Mesendoderm (in vitro differentiated cells): ENCODE measurements at regions not wholly inside any gene's neighbourhood (a gene's known extent, or its start where the extent isn't known, plus 50 kb on each side); places are given as distances from the start of the nearest gene placed in this dataset.
A peak's percentile ranks its signal among the peaks of the same experiment; 100 is the strongest.

Source experiments
- DNase-seq: peaks from one replicate; pipeline ENCODE4 v3.0.0; 2013
- H2AK5ac ChIP-seq: 2 replicates; pipeline ENCODE4 v1.6.1; 2013; ENCODE audit warnings: low read length, inconsistent platforms
- H2BK120ac ChIP-seq: 2 replicates; pipeline ENCODE4 v1.6.1; 2013; ENCODE audit warnings: low read depth, mild to moderate bottlenecking, low read length, moderate library complexity, mixed read lengths
- H2BK15ac ChIP-seq: replicated peaks from 2 replicates; pipeline ENCODE4 v1.6.1; 2013; ENCODE audit warnings: low read depth, mild to moderate bottlenecking, moderate library complexity
- H2BK5ac ChIP-seq: 2 replicates; pipeline ENCODE4 v1.6.1; 2013; ENCODE audit warnings: low read length, inconsistent platforms
- H3K18ac ChIP-seq: 2 replicates; pipeline ENCODE4 v1.6.1; 2013; ENCODE audit warnings: mild to moderate bottlenecking, low read length, mixed read lengths
- H3K23ac ChIP-seq: one replicate; pipeline ENCODE4 v1.6.1; 2013; ENCODE audit warnings: low read length
- H3K27ac ChIP-seq: 2 replicates; pipeline ENCODE4 v1.5.1; 2013; ENCODE audit warnings: low read depth, mild to moderate bottlenecking, inconsistent platforms, low read length, moderate library complexity
- H3K27me3 ChIP-seq: 2 replicates; pipeline ENCODE4 v1.6.1; 2013; ENCODE audit warnings: low read length, control low read depth, mild to moderate bottlenecking, inconsistent platforms; ENCODE audit not compliant: insufficient read depth, poor library complexity
- H3K36me3 ChIP-seq: 2 replicates; pipeline ENCODE4 v1.6.1; 2013; ENCODE audit warnings: low read length, inconsistent platforms; ENCODE audit not compliant: control insufficient read depth, insufficient read depth
- H3K4ac ChIP-seq: one replicate; pipeline ENCODE4 v1.6.1; 2013; ENCODE audit warnings: low read depth, mild to moderate bottlenecking, low read length, moderate library complexity
- H3K4me1 ChIP-seq: 2 replicates; pipeline ENCODE4 v1.6.1; 2013; ENCODE audit warnings: low read depth, low read length, inconsistent platforms; ENCODE audit not compliant: control insufficient read depth
- H3K4me2 ChIP-seq: 2 replicates; pipeline ENCODE4 v1.6.1; 2013; ENCODE audit warnings: low read length
- H3K4me3 ChIP-seq: 2 replicates; pipeline ENCODE4 v1.5.1; 2013; ENCODE audit warnings: mild to moderate bottlenecking, low read length
- H3K56ac ChIP-seq: one replicate; pipeline ENCODE4 v1.6.1; 2013; ENCODE audit warnings: low read length
- H3K79me1 ChIP-seq: 2 replicates; pipeline ENCODE4 v1.6.1; 2013; ENCODE audit warnings: low read length, inconsistent platforms
- H3K79me2 ChIP-seq: 2 replicates; pipeline ENCODE4 v1.6.1; 2013; ENCODE audit warnings: mild to moderate bottlenecking, low read length; ENCODE audit not compliant: control insufficient read depth, insufficient read depth
- H3K9ac ChIP-seq: 2 replicates; pipeline ENCODE4 v1.6.1; 2013; ENCODE audit warnings: low read length, inconsistent platforms
- H4K5ac ChIP-seq: one replicate; pipeline ENCODE4 v1.6.1; 2013; ENCODE audit warnings: low read length
- H4K8ac ChIP-seq: one replicate; pipeline ENCODE4 v1.6.1; 2013; ENCODE audit warnings: low read depth, mild to moderate bottlenecking, control low read depth, low read length, moderate library complexity
- WGBS: extraction: QIAGEN DNeasy Blood & Tissue Kit; methylation state at CpG from one replicate; pipeline ENCODE4 v1.1.7; 2013; ENCODE audit warnings: low lambda C conversion rate, missing lambda C conversion rate; ENCODE audit not compliant: insufficient coverage; ENCODE audit errors: extremely low coverage; 5-methylcytosine and 5-hydroxymethylcytosine counted together

DNA sequence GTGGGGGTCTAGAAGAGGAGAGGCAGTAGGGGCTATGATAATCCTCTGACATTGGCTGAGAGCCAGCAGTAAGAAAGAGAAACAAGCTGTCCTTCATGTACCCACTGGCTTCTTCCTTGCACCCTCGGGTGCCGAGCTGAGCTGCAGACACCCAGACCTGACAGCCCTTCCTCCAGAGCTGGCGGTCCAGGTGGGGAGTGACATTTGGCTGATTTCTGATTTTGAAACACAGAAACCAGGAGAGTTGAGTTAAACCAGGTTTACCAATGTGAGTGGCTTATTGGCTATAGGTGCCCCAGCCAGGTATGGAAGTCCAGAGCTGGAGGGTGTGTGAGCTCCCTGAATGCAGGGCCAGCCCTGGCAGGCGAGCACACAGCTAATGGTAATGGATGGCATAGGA, 59.2 kb downstream of the GADD45G start:
- Histone ChIP-seq H3K18ac (no peak overlapping the region), H3K9ac (no peak overlapping the region), H3K4me3 (no peak overlapping the region), H3K79me1 (no peaks in the 10 kb centered on the region), H3K56ac (no peak overlapping the region), H2AK5ac (no peak overlapping the region), H3K27me3 (no peaks in the 10 kb centered on the region), H4K5ac (no peak overlapping the region), H2BK5ac (no peak overlapping the region), H3K36me3 (no peaks in the 10 kb centered on the region), H3K79me2 (no peaks in the 10 kb centered on the region), H3K27ac (no peak overlapping the region), H3K4ac (no peak overlapping the region), H3K4me2 (no peak overlapping the region), H2BK120ac (no peak overlapping the region), H2BK15ac (no peak overlapping the region), H4K8ac (no peak overlapping the region), H3K4me1 (peaks cover 3% of the 10 kb centered on the region), H3K23ac (no peak overlapping the region)
- no CpG with 5 or more reads among the region's 4 CpGs for WGBS
- DNase-seq, result no peak

DNA sequence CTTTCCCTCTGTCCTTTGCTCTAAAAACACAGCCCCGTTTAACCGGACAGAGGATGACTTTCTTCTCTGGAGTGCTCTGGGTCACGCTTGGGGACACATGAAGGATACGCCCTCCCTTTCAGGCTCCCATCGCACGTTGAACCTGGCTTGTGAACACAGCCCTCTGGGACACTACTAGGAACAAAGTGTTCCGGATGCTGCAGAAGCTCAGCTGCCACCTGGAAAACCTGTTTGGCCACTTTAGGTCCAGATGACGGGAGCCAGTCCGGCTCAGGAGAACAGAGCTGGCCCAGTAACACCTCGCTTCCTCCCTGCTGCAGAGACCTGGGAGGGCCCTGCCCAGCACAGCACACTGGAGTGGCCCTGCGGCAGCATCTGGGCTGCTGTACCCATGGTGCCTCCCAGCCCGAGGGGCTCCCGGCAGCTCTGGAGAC, 60.1 kb downstream of the GADD45G start:
- H2BK15ac ChIP-seq, result no peak overlapping the region
- no peak overlapping the region for H3K4ac ChIP-seq
- no peak overlapping the region for H3K56ac ChIP-seq
- H3K23ac ChIP-seq, result no peak overlapping the region
- no peak overlapping the region for H3K27ac ChIP-seq
- H3K4me3 ChIP-seq, result no peak overlapping the region
- no peak overlapping the region for H3K9ac ChIP-seq
- no peak overlapping the region for H3K4me2 ChIP-seq
- H4K8ac ChIP-seq, result no peak overlapping the region
- no peaks in the 10 kb centered on the region for H3K79me1 ChIP-seq
- H3K36me3 ChIP-seq, result no peaks in the 10 kb centered on the region
- no peak overlapping the region for H4K5ac ChIP-seq
- peak; percentile 51 for DNase-seq
- no peak overlapping the region for H2BK120ac ChIP-seq
- peaks cover 3% of the 10 kb centered on the region for H3K4me1 ChIP-seq
- H2AK5ac ChIP-seq, result no peak overlapping the region
- no peaks in the 10 kb centered on the region for H3K27me3 ChIP-seq
- WGBS, result no CpG with 5 or more reads among the region's 13 CpGs
- H2BK5ac ChIP-seq, result no peak overlapping the region
- no peaks in the 10 kb centered on the region for H3K79me2 ChIP-seq
- no peak overlapping the region for H3K18ac ChIP-seq

DNA sequence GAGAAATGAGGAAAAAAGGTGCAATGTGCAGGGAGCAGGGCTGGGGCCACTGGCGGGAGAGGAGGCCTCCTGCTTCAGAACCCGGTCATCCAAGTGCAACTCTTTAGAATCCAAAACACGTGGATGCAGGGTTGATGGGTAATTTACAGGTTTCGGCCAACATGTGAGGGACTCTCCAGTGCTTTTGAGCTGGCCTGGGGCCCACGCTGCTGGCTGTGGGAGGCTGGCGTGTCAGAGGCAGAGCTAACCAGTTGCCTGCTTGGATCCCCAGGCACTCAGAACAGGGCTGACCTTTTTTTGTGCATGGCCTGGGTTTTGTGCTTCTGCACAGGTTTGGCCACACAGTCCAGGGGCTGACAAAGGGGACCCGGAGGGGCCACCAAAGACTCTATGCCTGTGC, 61.6 kb downstream of the GADD45G start:
- no peak overlapping the region for H3K4me2 ChIP-seq
- no peak overlapping the region for H2AK5ac ChIP-seq
- no peak overlapping the region for H4K5ac ChIP-seq
- H3K56ac ChIP-seq, result no peak overlapping the region
- H3K4me1 ChIP-seq, result peaks cover 2% of the 10 kb centered on the region
- no peak overlapping the region for H3K9ac ChIP-seq
- H3K79me1 ChIP-seq, result no peaks in the 10 kb centered on the region
- DNase-seq, result no peak
- WGBS, result no CpG with 5 or more reads among the region's 7 CpGs
- H3K23ac ChIP-seq, result no peak overlapping the region
- no peaks in the 10 kb centered on the region for H3K27me3 ChIP-seq
- no peaks in the 10 kb centered on the region for H3K36me3 ChIP-seq
- no peak overlapping the region for H3K4ac ChIP-seq
- H2BK5ac ChIP-seq, result no peak overlapping the region
- no peak overlapping the region for H3K4me3 ChIP-seq
- no peak overlapping the region for H4K8ac ChIP-seq
- H2BK120ac ChIP-seq, result no peak overlapping the region
- no peak overlapping the region for H3K27ac ChIP-seq
- H3K79me2 ChIP-seq, result no peaks in the 10 kb centered on the region
- H3K18ac ChIP-seq, result no peak overlapping the region
- no peak overlapping the region for H2BK15ac ChIP-seq

DNA sequence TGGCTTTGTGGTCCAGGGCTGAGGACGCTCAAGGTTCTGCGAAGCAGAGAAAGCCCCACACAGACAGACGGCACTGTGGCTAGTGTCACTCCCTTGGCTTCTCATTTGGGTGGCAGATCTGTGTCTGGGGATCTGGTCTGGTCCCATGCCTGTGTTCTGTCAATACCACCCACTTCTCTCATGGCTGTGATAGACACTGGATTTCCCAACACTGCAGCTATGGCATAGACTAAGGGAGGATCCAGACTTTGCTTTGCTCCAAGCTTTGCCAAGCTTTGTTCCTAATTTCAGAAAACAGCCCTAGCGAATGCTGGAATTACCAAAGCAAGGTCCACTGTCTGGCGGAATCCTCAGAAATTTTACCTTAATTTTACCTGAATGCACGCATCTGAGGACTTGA, 62.1 kb downstream of the GADD45G start:
- H4K5ac ChIP-seq, result no peak overlapping the region
- no peaks in the 10 kb centered on the region for H3K79me2 ChIP-seq
- H3K9ac ChIP-seq, result no peak overlapping the region
- no peak overlapping the region for H3K27ac ChIP-seq
- no peak for DNase-seq
- no peaks in the 10 kb centered on the region for H3K79me1 ChIP-seq
- H3K56ac ChIP-seq, result no peak overlapping the region
- no peak overlapping the region for H3K4me2 ChIP-seq
- H4K8ac ChIP-seq, result no peak overlapping the region
- no peak overlapping the region for H3K18ac ChIP-seq
- H3K27me3 ChIP-seq, result no peaks in the 10 kb centered on the region
- no peak overlapping the region for H3K4ac ChIP-seq
- no peak overlapping the region for H2BK5ac ChIP-seq
- H3K36me3 ChIP-seq, result no peaks in the 10 kb centered on the region
- H3K4me3 ChIP-seq, result no peak overlapping the region
- no peak overlapping the region for H2BK120ac ChIP-seq
- no peaks in the 10 kb centered on the region for H3K4me1 ChIP-seq
- no peak overlapping the region for H3K23ac ChIP-seq
- no peak overlapping the region for H2BK15ac ChIP-seq
- no peak overlapping the region for H2AK5ac ChIP-seq
- no CpG with 5 or more reads among the region's 6 CpGs for WGBS

DNA sequence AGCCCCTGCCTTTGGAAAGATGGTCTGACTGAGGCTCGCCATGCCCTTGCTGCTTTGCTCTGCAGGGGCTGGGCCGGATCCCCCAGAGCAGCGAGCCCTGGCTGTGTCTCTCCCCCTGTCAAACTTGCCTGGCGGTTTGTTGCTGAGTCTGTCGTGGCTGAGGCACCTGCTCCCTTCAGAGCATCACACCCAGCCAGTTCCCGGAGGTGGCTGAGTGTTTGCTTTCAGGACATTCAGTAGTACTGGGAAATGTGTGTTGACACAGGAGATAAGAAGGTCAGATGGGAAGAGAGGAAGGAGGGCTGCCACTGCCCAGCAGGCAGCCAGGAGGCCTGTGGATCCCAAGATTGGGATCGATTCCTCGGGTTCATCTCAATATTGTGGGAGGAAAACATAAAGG, 62.9 kb downstream of the GADD45G start:
- H2BK120ac ChIP-seq, result no peak overlapping the region
- peak; percentile 53 for DNase-seq
- no peak overlapping the region for H3K23ac ChIP-seq
- H2BK5ac ChIP-seq, result no peak overlapping the region
- H3K4ac ChIP-seq, result no peak overlapping the region
- H3K27me3 ChIP-seq, result no peaks in the 10 kb centered on the region
- WGBS, result no CpG with 5 or more reads among the region's 8 CpGs
- no peak overlapping the region for H3K27ac ChIP-seq
- no peak overlapping the region for H2AK5ac ChIP-seq
- H3K4me2 ChIP-seq, result no peak overlapping the region
- no peak overlapping the region for H3K18ac ChIP-seq
- H4K5ac ChIP-seq, result no peak overlapping the region
- no peak overlapping the region for H4K8ac ChIP-seq
- H3K79me2 ChIP-seq, result no peaks in the 10 kb centered on the region
- H3K4me1 ChIP-seq, result no peaks in the 10 kb centered on the region
- H2BK15ac ChIP-seq, result no peak overlapping the region
- H3K79me1 ChIP-seq, result no peaks in the 10 kb centered on the region
- H3K36me3 ChIP-seq, result no peaks in the 10 kb centered on the region
- H3K9ac ChIP-seq, result no peak overlapping the region
- no peak overlapping the region for H3K4me3 ChIP-seq
- H3K56ac ChIP-seq, result no peak overlapping the region

DNA sequence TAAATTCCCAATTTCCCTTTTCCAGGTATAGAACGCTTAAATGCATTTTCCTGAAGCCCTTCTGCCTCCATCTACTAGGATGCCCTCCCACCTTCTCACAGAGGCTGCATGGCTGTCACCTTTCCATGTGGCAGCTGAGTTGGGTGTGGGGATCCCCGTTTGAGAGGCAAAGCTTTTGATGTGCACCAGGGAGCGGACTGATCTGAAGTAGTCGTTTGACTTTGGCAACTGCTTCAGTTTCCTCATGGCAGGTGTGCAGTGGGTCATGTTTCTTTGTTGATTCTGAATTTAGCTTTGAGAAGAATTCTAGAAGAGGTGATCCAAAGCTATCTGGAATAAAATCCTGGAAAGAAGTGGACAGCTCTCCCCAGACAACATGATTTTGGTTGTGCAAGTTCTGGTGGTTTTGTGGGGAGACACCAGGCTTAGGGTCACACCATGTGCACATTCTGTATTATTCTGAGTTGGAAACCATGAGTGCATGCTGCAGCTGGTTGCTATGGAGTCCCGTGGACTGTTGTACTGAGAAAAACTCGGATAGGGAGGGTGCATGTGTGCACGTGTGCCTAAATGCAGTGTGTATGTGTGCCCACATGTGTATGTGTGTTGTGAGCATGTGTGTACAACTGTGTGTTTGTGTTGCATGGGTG, 63.5 kb downstream of the GADD45G start:
- Histone ChIP-seq H4K5ac (no peak overlapping the region), H3K4me3 (no peak overlapping the region)

More for the DNA sequence above, 63.5 kb downstream of the GADD45G start:
- H3K79me2 ChIP-seq, result no peaks in the 10 kb centered on the region
- H3K36me3 ChIP-seq, result no peaks in the 10 kb centered on the region
- H2AK5ac ChIP-seq, result no peak overlapping the region
- no peak overlapping the region for H2BK5ac ChIP-seq
- no peaks in the 10 kb centered on the region for H3K27me3 ChIP-seq
- no peaks in the 10 kb centered on the region for H3K4me1 ChIP-seq
- H3K79me1 ChIP-seq, result no peaks in the 10 kb centered on the region
- H3K4ac ChIP-seq, result no peak overlapping the region
- no peak for DNase-seq
- no peak overlapping the region for H3K18ac ChIP-seq
- no peak overlapping the region for H3K27ac ChIP-seq
- H2BK120ac ChIP-seq, result no peak overlapping the region
- H2BK15ac ChIP-seq, result no peak overlapping the region
- no peak overlapping the region for H3K4me2 ChIP-seq
- H3K23ac ChIP-seq, result no peak overlapping the region
- WGBS, result no CpG with 5 or more reads among the region's 7 CpGs
- H3K9ac ChIP-seq, result no peak overlapping the region
- no peak overlapping the region for H4K8ac ChIP-seq
- no peak overlapping the region for H3K56ac ChIP-seq
